Neural cell (in vitro differentiated cells): ENCODE measurements at regions not wholly inside any gene's neighbourhood (a gene's known extent, or its start where the extent isn't known, plus 50 kb on each side); places are given as distances from the start of the nearest gene placed in this dataset.

ENCODE experiments used
- CTCF ChIP-seq: fragments of 450-650 bp; IDR thresholded peaks from 2 replicates; pipeline ENCODE4 v1.5.1; 2014; ENCODE audit warnings: antibody characterized with exemption, mild to moderate bottlenecking, moderate library complexity; ENCODE audit not compliant: poor library complexity, severe bottlenecking
- EP300 ChIP-seq: fragments of 450-650 bp; conservative IDR thresholded peaks from 2 replicates; pipeline ENCODE4 v1.6.1; 2014; ENCODE audit warnings: antibody characterized with exemption, mild to moderate bottlenecking, moderate library complexity; ENCODE audit not compliant: poor library complexity, severe bottlenecking
- EZH2 ChIP-seq: fragments of 200-600, 300-800 bp; shearing (Covaris generic), sonication (generic); IDR thresholded peaks from 2 replicates; pipeline ENCODE4 v1.6.1; 2014; ENCODE audit warnings: antibody characterized with exemption, low read length, borderline replicate concordance, mild to moderate bottlenecking; ENCODE audit not compliant: insufficient read depth, poor library complexity, severe bottlenecking
- MXI1 ChIP-seq: fragments of 450-650 bp; conservative IDR thresholded peaks from 2 replicates; pipeline ENCODE4 v1.6.1; 2014; ENCODE audit warnings: antibody characterized with exemption, mild to moderate bottlenecking; ENCODE audit not compliant: poor library complexity, severe bottlenecking
- POLR2AphosphoS5 ChIP-seq: IDR thresholded peaks from 2 replicates; pipeline ENCODE4 v1.6.1; 2012
- REST ChIP-seq: IDR thresholded peaks from 2 replicates; pipeline ENCODE4 v1.6.1; 2012; ENCODE audit warnings: borderline replicate concordance
- TAF1 ChIP-seq: IDR thresholded peaks from 2 replicates; pipeline ENCODE4 v1.6.1; 2012; ENCODE audit warnings: low read depth

- no peak for TF ChIP-seq CTCF
- no peak for TF ChIP-seq POLR2AphosphoS5
- TF ChIP-seq EP300, result no peak
- TF ChIP-seq REST, result no peak
- no peak for TF ChIP-seq TAF1
- TF ChIP-seq MXI1, result no peak
- no peak for TF ChIP-seq EZH2
Measured at GRCh38 chr2:117436697-117437096, 377.8 kb upstream of the DDX18 start.
